Activated CD4-positive, alpha-beta T cell treated with anti-CD3 and anti-CD28 coated beads, Interleukin-2, Interleukin-4, amounts not matched to agents 100 ng/mL and 50 ng/mL, durations not matched to agents 16 hours and 8 hours (primary cell): ENCODE measurements at regions not wholly inside any gene's neighbourhood (a gene's known extent, or its start where the extent isn't known, plus 50 kb on each side); places are given as distances from the start of the nearest gene placed in this dataset.

ENCODE experiments used
- DNase-seq: peaks from one replicate; pipeline ENCODE4 v3.0.0-alpha.2; 2020; ENCODE audit warnings: low spot score

DNA sequence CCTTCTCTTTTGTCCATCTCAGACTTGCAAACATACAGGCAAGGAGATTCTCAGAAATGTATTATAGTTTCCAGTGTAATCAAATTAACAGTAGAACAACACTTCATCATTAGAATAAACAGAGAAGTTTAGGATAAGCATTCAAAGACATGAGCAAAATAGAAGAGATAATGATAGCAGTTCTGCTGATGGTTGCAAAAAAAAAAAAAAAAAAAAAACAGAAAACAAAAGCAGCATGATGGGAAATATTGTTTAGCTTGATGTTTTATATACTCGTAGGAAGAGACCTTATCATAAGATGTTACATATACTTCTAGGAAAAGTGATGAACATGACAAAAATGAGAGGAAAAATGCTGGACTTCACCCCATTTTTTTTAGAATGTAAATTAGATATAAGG is 1356.2 kb downstream of the MAT2B start:
- no peak for DNase-seq

- no peak for DNase-seq
Measured at GRCh38 chr5:164868761-164869160, 1363.3 kb downstream of the MAT2B start.

DNA sequence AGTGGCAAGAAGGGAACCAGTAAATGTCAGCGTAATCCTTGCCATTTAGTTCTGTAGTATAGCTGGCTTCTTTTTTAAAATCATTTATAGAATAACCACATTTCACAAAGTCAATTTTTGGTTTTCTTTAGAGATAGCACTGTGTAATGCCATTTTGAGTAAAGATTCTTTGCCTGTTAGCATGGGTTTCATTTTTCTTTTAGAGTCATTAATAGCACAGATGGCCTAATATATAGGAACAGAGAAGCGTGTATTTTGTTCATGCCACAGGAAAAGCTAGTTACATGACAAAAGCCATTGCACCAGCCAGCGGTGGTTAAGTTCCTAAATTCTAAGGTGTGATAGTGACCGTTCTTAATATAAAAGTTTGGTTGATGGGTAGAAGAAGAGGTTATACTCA is 1363.9 kb downstream of the MAT2B start:
- no peak for DNase-seq

GRCh38 chr5:164876793-164877192 is 1371.4 kb downstream of the MAT2B start:
- no peak for DNase-seq

- no peak for DNase-seq
Measured at GRCh38 chr5:164881442-164881841, 1376.0 kb downstream of the MAT2B start.

DNA sequence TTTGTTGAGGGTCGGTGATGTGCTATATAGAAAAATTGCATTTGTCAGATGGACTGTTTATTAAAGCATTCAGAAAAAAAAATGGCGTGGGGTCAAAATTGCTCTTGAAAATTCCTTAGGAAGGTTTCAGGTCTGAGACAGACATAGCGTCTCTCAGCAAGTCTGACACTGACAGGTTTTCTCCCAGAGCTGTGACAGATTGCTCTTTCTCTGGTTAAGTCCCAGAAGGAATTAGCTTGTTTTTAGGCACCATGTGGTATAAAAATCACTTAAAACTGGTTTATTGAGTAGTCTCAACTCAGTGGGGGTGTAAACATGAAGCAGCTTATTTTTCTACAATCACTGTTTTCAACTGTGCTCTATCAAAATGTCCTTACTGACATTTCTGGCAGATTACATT is 1379.8 kb downstream of the MAT2B start:
- DNase-seq: no peak

DNA sequence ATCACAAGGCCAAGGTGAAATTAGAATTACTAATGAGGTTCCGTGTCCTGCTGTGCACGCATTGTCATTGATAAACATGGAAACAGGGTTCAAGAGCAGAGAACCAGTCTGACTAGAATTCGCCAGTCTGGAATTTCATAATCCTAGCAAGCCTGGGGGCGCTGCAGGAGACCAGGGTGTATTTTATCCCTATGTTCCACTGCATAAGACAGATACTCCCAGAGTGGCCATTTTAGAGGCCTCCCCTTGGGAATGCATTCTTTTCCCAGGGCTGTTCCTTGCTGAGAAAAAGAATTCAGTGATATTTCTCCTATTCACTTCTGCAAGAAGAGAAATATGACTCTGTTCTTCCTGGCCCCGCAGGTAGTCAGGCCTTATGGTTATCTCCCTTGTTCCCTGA is 1387.7 kb downstream of the MAT2B start:
- no peak for DNase-seq

DNA sequence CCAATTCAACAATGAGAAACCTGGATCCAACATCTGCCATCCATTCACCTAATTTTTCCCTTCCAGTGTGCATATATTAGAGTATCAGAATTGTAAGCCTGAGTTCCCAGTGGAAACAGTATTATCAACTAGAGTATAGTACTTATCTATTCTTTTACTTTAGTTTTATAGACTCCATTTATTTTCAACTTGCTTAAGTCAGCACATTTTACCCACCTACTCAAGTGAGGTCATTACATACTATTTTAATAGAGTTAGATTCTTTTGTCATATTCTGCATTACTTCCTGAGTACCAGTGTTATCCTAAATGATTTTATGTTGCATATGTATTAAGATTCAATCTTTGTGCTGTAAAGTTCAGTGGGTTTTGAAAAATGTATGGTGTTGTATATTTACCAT is 1393.3 kb downstream of the MAT2B start:
- no peak for DNase-seq

GRCh38 chr5:164909673-164910072 is 1404.3 kb downstream of the MAT2B start:
- DNase-seq: no peak

DNA sequence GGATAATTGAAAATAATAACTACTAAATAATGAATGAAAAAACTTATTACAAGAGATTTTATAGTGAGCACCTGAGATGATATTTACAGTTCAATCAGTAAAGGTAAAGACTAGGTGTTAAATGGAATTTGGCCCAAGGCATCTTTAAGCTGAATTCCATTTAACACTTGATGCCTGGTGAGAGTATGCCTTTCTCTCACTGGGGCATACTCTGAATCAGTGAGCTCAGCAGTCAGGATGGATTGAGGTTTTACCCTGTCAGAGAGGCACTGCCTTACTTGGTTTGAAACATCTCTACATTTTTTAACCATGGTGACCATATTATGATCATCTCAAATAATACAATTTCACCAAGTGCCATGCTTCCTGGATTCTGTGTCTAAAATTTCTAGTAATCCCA is 1416.3 kb downstream of the MAT2B start:
- DNase-seq: no peak

- DNase-seq: no peak
Measured at GRCh38 chr5:164934039-164934438, 1428.6 kb downstream of the MAT2B start.

GRCh38 chr5:164934561-164934960 is 1429.1 kb downstream of the MAT2B start:
- DNase-seq: no peak

DNA sequence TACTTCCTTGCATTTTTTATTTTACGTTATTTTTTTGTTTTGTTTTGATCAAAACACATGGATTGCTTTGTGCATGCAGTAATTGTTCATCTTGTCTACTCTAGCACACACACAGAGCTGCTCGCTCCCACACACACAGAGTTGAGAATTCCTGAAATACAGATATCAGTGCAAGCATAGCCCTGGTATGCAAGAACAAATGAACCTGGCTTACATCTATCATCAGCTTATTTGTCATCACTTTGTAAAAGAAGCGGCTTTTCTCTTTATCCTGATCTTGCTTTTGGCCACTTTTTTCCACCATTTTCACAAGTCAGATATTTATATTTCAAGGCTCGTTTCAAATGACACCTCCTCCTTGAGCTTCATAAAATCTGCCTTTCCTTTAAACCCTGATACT is 1435.7 kb downstream of the MAT2B start:
- DNase-seq: no peak

GRCh38 chr5:164950927-164951326 is 1445.5 kb downstream of the MAT2B start:
- DNase-seq: no peak

GRCh38 chr5:164951570-164951969 is 1446.2 kb downstream of the MAT2B start:
- DNase-seq: no peak

- no peak for DNase-seq
Measured at GRCh38 chr5:164958688-164959087, 1453.3 kb downstream of the MAT2B start.

- no peak for DNase-seq
Measured at GRCh38 chr5:164959761-164960160, 1454.3 kb downstream of the MAT2B start.

GRCh38 chr5:164962329-164962961 is 1457.0 kb downstream of the MAT2B start:
- DNase-seq: no peak

DNA sequence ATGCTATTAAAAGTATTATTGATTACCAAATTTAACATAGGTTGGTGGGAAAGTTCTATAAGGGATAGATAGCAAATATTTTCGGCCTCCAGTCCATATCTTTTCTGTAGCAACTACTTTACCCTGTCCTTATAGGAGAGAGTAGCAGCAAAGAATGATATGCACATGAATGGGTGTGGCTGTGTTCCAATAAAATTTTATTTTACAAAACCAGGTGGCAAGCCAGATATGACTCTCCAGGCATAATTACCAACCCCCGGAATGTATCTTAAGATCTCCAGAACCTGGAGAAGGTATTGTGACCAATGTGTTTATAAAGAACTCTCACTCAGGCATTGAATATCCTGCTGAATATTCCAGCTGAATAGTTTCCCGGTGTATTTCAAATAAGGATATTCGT is 1461.2 kb downstream of the MAT2B start:
- no peak for DNase-seq

DNA sequence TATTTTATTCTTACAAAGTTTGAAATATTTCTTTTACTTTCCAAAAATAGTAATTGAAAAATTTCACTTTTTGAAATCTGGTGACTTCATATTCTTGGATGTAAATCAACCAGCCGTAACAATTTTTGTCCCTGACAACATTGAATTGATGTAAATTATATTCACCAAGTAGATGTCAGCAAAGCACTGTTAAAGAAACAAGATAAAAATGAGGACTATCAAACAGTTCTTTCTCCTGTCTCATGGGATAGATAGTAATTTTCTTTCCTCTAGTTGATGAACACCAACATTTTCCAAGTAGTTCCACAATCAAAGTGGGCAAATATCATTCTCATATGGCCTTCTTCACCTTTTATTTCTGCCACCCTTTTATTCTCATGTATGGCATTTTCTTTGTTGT is 1461.9 kb downstream of the MAT2B start:
- DNase-seq: no peak

- no peak for DNase-seq
Measured at GRCh38 chr5:164972973-164973372, 1467.6 kb downstream of the MAT2B start.

- no peak for DNase-seq
Measured at GRCh38 chr5:164975986-164976385, 1470.6 kb downstream of the MAT2B start.

- no peak for DNase-seq
Measured at GRCh38 chr5:164980480-164980879, 1475.1 kb downstream of the MAT2B start.

DNA sequence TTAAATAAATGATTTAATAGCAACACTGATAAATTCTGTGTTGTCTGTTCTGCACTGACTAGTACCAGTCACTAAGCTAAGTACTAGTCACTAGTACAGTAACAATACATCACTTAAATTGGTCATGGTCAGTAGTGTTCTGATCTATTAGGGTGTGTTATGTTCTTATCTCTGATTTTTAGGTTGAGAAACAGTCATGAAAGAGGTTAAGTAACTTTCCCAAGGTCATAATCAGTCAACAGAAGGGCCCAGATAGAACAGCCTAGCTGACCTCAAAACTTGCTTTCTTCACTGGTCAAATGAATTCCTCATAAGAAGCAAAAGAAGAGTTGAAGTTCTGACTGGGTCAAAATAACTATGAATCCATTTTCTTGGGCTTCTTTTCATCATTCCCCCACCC is 1492.7 kb downstream of the MAT2B start:
- DNase-seq: no peak

DNA sequence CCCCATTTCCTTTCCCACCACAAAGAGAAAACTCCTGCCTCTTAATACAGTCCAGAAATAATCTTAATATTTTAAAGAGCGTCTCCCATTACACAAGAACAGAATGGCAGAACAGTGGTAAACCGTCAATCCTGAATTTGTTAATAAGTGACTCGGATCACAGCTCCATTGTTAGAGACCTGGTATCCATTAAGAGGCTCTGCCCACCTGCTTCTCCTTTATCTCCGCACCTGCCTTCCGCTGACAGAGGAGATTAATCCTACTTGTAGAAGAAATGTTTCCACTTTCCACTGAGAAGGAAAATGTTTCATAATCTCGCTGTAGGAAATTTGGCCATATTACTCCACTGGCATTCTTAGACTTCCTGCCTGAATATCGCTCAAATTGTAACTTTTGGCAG is 1493.2 kb downstream of the MAT2B start:
- DNase-seq: no peak
